OCI-LY7 (cell line): ENCODE measurements at regions not wholly inside any gene's neighbourhood (a gene's known extent, or its start where the extent isn't known, plus 50 kb on each side); places are given as distances from the start of the nearest gene placed in this dataset.

Experiments used
- BruUV-seq: library from RNA; stranded (reverse); fragments of 400-500 nt; replicated peaks from 2 replicates; lab custom pipeline; 2021; lab: Mats Ljungman, UMichigan
- CTCF ChIA-PET: fragments of 300-600 bp; sonication (Branson Sonifier 250); formaldehyde crosslinking; loops from one replicate; lab custom pipeline; 2022; ENCODE audit warnings: antibody characterized with exemption; ENCODE audit not compliant: unreplicated experiment; lab: Charles Lee
- POLR2A ChIA-PET: fragments of 300-600 bp; sonication (Branson Sonifier 250); formaldehyde crosslinking; loops from one replicate; lab custom pipeline; 2022; ENCODE audit warnings: antibody characterized with exemption; lab: Charles Lee
- DNase-seq: peaks from one replicate; pipeline ENCODE4 v3.0.0-alpha.2; 2015; ENCODE audit warnings: low spot score
- H2AFZ ChIP-seq: fragments of 200-600 bp; sonication (generic), shearing (Covaris generic); 2 replicates; pipeline ENCODE4 v1.6.1; 2014; ENCODE audit warnings: mild to moderate bottlenecking, antibody characterized with exemption, low read length, moderate library complexity
- H3K27ac ChIP-seq: fragments of 200-600 bp; sonication (generic); 2 replicates; pipeline ENCODE4 v1.5.1; 2014; ENCODE audit warnings: mixed run types, low read depth, mild to moderate bottlenecking, moderate library complexity, low read length, inconsistent platforms; ENCODE audit not compliant: poor library complexity, severe bottlenecking
- H3K36me3 ChIP-seq: fragments of 200-600 bp; sonication (generic); 2 replicates; pipeline ENCODE4 v1.6.1; 2014; ENCODE audit warnings: mild to moderate bottlenecking, antibody characterized with exemption, low read length, moderate library complexity, mixed read lengths; ENCODE audit not compliant: insufficient read depth
- H3K4me1 ChIP-seq: fragments of 200-600 bp; sonication (generic); 2 replicates; pipeline ENCODE4 v1.5.1; 2014; ENCODE audit warnings: mild to moderate bottlenecking, low read length; ENCODE audit not compliant: insufficient read depth, poor library complexity, severe bottlenecking
- H3K4me2 ChIP-seq: fragments of 200-600 bp; sonication (generic); 2 replicates; pipeline ENCODE4 v1.6.1; 2014; ENCODE audit warnings: mild to moderate bottlenecking, low read length
- H3K4me3 ChIP-seq: fragments of 200-600 bp; sonication (generic); 2 replicates; pipeline ENCODE4 v1.5.1; 2014; ENCODE audit warnings: mild to moderate bottlenecking, low read depth, low read length; ENCODE audit not compliant: poor library complexity, severe bottlenecking
- H3K79me2 ChIP-seq: fragments of 200-600 bp; sonication (generic); 2 replicates; pipeline ENCODE4 v1.6.1; 2016; ENCODE audit warnings: low read depth, mild to moderate bottlenecking, low read length, moderate library complexity, mixed read lengths; ENCODE audit not compliant: insufficient read depth
- H3K9me2 ChIP-seq: fragments of 200-600 bp; sonication (generic); 2 replicates; pipeline ENCODE4 v1.6.1; 2016; ENCODE audit warnings: mild to moderate bottlenecking, low read length, mixed read lengths; ENCODE audit not compliant: insufficient read depth
- H3K9me3 ChIP-seq: fragments of 200-600 bp; sonication (generic); 2 replicates; pipeline ENCODE4 v1.6.1; 2014; ENCODE audit warnings: mild to moderate bottlenecking, mixed run types, low read length, mixed read lengths
- H4K20me1 ChIP-seq: fragments of 200-600 bp; sonication (generic); 2 replicates; pipeline ENCODE4 v1.6.1; 2014; ENCODE audit warnings: mild to moderate bottlenecking, antibody characterized with exemption, low read length, moderate library complexity, mixed read lengths; ENCODE audit not compliant: insufficient read depth
- EZH2phosphoT487 ChIP-seq: fragments of 200-600 bp; sonication (generic); IDR thresholded peaks from 2 replicates; pipeline ENCODE4 v1.6.1; 2018; ENCODE audit warnings: low read depth, borderline replicate concordance, mild to moderate bottlenecking, mixed run types, antibody characterized with exemption, low read length, moderate library complexity, mixed read lengths
- intact Hi-C: fragments of 100-400 bp; cut with micrococcal nuclease; formaldehyde crosslinking; loops from one replicate; pipeline ENCODE4 v1.10.0; 2022; ENCODE audit not compliant: unreplicated experiment
- TF ChIP-seq, protein P1 (sequence below): fragments of 200-600 bp; sonication (generic); conservative IDR thresholded peaks from 2 replicates; pipeline ENCODE4 v1.5.1; 2014; ENCODE audit warnings: mild to moderate bottlenecking, antibody characterized with exemption, low read length, moderate library complexity, mixed read lengths

GRCh38 chr20:50277064-50277415, 86.4 kb downstream of the CEBPB start:
- Histone ChIP-seq H4K20me1 (no peaks in the 10 kb centered on the region), H3K4me3 (no peak overlapping the region), H3K9me3 (no peaks in the 10 kb centered on the region), H3K79me2 (no peaks in the 10 kb centered on the region), H2AFZ (no peak overlapping the region), H3K4me1 (no peaks in the 10 kb centered on the region), H3K4me2 (no peak overlapping the region), H3K9me2 (no peaks in the 10 kb centered on the region), H3K36me3 (no peaks in the 10 kb centered on the region), H3K27ac (no peak overlapping the region)
- intact Hi-C loops: no loop called here
- TF ChIP-seq, protein P1, sequence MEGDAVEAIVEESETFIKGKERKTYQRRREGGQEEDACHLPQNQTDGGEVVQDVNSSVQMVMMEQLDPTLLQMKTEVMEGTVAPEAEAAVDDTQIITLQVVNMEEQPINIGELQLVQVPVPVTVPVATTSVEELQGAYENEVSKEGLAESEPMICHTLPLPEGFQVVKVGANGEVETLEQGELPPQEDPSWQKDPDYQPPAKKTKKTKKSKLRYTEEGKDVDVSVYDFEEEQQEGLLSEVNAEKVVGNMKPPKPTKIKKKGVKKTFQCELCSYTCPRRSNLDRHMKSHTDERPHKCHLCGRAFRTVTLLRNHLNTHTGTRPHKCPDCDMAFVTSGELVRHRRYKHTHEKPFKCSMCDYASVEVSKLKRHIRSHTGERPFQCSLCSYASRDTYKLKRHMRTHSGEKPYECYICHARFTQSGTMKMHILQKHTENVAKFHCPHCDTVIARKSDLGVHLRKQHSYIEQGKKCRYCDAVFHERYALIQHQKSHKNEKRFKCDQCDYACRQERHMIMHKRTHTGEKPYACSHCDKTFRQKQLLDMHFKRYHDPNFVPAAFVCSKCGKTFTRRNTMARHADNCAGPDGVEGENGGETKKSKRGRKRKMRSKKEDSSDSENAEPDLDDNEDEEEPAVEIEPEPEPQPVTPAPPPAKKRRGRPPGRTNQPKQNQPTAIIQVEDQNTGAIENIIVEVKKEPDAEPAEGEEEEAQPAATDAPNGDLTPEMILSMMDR: no peak
- no peak for TF ChIP-seq EZH2phosphoT487
- no TSS peak for BruUV-seq
- POLR2A ChIA-PET: interaction anchor here (0.6 kb wide), 1 partner anchor 78 kb away, joined by 3 read pairs; no protein-coding TSS in a partner anchor
- no peak for DNase-seq
- CTCF ChIA-PET: no interaction called here

GRCh38 chr20:50277460-50278376, 87.1 kb downstream of the CEBPB start:
- H3K36me3 ChIP-seq: no peaks in the 10 kb centered on the region
- intact Hi-C loops: no loop called here
- no peak overlapping the region for H2AFZ ChIP-seq
- H3K9me3 ChIP-seq: no peaks in the 10 kb centered on the region
- ChIA-PET CTCF (no interaction called here), POLR2A (no interaction called here)
- no peak overlapping the region for H3K4me2 ChIP-seq
- H3K79me2 ChIP-seq: no peaks in the 10 kb centered on the region
- no peak overlapping the region for H3K4me3 ChIP-seq
- no peak for DNase-seq
- H3K27ac ChIP-seq: no peak overlapping the region
- no TSS peak for BruUV-seq
- H4K20me1 ChIP-seq: no peaks in the 10 kb centered on the region
- no peaks in the 10 kb centered on the region for H3K4me1 ChIP-seq
- H3K9me2 ChIP-seq: no peaks in the 10 kb centered on the region
- TF ChIP-seq, protein P1: no peak
- no peak for TF ChIP-seq EZH2phosphoT487

GRCh38 chr20:50278377-50278683, 87.7 kb downstream of the CEBPB start:
- Histone ChIP-seq H3K79me2 (no peaks in the 10 kb centered on the region), H2AFZ (no peak overlapping the region), H3K9me2 (no peaks in the 10 kb centered on the region), H3K4me1 (no peaks in the 10 kb centered on the region), H3K4me3 (no peak overlapping the region), H3K36me3 (no peaks in the 10 kb centered on the region), H4K20me1 (no peaks in the 10 kb centered on the region), H3K27ac (no peak overlapping the region), H3K4me2 (no peak overlapping the region), H3K9me3 (no peaks in the 10 kb centered on the region)
- ChIA-PET CTCF (no interaction called here), POLR2A (no interaction called here)
- TF ChIP-seq EZH2phosphoT487: no peak
- TF ChIP-seq, protein P1: no peak
- DNase-seq: no peak
- no TSS peak for BruUV-seq
- intact Hi-C loops: no loop called here
